Activated CD4-positive, CD25-positive, alpha-beta regulatory T cell treated with anti-CD3 and anti-CD28 coated beads, Interleukin-2, amount 50 U/mL, for 24 hours (primary cell): ENCODE measurements at regions not wholly inside any gene's neighbourhood (a gene's known extent, or its start where the extent isn't known, plus 50 kb on each side); places are given as distances from the start of the nearest gene placed in this dataset.

ENCODE experiments used
- ATAC-seq, 2 donors: fragments of 150-1000 bp; cut with Tn5 transposase; one replicate each; pipeline ENCODE4 v1.10.0; 2021; ENCODE audit warnings: mild to moderate bottlenecking in 1 of 2, moderate library complexity in 1 of 2

DNA sequence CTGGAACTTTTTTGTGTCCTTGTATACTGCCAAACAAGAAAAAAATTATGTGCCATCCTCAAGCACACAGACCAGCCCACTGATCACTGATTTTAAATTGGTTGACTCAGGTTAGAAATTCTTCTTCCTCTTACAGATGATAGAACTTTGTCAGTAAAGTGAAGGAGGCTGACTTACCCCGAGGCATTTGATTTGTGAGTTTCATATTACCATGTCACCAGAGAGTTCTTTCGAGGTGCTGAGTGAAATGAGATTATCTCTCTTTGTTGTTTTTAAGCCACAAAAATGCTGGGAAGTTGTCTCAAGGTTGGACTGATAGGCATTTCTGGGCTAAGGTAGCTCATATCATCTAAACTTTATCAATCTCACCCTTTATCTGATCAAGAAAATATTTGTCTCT, 78.8 kb upstream of the FAM180A start:
- no peak for ATAC-seq

DNA sequence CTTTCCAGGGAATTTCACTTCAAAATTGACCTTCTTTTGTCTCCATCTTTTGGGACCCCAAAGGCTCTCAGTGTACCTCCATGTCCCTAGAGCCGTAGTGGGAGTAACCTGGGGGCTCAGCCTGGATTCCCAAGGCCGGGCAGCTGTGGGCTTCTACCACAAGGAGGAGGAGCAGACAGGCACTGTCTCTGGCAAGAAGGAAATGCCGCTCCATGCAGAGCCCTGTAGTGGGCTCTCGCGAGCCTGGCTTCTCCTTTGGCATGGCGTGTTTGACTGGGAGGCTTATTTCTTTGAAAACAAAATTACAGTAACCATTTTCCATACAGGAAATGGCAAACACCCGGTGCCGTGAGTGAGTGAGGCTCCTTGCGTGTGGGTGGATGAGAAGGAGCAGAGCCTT, 76.8 kb upstream of the FAM180A start:
- ATAC-seq = no peak

DNA sequence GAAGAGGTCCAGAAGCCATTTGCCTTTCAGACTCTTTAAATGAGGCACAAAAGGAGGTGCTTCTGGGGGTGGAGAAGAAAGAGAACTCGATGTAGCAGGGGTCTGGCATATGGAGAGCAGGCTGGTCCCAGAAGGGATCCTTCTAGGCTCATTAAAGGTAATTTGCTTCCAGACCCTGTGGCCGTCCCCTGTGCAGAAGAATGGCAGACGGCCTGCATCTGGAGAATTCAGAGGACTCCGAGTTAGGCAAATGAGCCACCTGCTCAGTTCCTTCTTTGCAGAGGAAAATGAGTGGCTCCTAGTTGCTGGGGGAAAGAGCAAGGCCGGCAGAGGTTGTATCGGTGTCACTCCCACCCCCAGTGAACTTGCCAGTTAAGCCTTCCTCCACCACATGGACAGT, 73.8 kb upstream of the FAM180A start:
- ATAC-seq = no peak

DNA sequence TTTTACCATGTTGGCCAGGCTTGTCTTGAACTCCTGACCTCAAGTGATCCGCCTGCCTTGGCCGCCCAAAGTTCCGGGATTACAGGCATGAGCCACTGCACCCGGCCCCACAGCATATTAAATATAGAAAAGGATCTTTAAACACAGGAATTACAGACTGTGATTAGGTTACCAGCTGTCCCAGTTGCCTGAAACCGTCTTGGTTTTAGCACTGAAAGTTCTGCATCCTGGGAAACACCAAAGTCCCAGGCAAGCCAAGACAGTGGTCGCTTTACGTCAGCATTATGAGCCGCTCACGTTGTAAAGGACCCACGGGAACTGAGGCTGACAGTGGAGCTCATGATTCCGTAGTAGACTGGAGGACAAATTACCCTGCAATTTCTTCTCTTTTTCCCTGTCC, 69.0 kb upstream of the FAM180A start:
- ATAC-seq = no peak

DNA sequence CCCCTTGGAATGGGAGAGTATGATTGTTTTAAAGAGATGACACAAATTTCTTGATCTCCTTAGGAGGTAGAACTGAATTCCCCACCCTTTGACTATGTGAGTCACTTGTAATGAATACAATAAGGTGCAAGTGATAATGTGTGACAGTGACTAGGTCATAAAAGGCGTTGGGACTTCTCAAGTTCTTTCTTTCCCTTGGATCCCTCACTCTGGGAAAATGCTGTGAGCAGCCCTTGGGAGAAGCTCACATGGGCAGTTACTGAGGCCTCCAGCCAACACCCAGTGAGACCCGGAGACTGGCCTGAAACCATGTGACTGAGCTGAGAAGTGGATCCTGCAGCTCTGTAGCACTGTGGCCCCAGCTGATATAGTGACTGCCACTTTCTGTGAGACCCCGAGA, 66.4 kb upstream of the FAM180A start:
- ATAC-seq = no peak

DNA sequence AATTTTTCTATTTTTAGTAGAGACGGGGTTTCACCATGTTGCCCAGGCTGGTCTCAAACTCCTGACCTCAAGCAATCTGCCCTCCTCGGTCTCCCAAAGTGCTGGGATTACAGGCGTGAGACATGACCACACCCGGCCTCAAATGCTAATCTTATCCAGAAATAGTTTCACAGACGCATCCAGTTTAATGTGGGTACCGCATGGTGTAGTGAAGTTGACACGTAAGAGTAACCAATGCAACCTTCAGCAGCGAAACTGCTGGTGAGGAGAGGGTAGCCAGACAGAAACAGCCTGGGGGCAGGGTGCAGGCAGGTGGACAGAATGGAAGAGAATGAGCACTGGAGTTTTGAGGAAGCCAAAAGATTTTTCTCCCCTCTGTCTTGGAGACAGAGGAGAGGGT, 63.5 kb upstream of the FAM180A start:
- no peak for ATAC-seq

DNA sequence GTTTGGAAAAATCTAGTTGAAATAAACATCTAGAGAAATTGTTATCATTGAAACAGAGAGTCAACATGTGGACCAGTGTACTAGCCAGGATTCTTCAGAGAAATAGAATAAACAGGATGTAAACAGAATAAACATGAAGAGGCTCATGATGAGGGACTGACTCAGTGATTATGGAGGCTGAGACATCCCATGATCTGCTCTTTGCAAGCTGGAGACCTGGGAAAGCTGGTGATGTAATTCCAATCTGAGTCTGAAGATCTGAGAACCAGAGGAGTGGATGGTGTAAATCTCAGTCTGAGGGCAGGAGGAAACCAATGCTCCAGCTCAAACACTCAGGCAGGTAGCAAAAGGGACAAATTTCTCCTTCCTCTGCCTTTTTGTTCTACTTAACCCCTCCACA, 62.9 kb upstream of the FAM180A start:
- ATAC-seq = no peak

DNA sequence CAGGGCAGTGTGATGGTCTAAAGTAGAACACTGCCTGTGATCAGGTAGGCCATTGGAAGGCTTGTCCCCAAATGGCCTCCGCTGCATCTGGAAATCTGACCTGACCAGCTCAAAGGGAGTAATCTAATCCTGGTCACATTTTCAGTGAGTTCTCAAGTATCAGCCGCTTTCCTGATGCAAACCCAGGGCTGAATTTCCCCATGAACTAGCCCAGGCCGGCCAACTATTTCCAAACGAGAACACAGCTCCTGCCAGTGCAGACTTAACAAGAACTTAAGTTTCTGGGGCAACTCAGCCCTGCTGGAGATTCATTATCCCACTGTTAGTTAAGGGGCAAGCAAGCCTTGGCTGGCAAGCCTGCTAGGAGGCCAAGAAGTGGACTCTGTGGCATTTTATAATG, 59.6 kb upstream of the FAM180A start:
- ATAC-seq = no peak

DNA sequence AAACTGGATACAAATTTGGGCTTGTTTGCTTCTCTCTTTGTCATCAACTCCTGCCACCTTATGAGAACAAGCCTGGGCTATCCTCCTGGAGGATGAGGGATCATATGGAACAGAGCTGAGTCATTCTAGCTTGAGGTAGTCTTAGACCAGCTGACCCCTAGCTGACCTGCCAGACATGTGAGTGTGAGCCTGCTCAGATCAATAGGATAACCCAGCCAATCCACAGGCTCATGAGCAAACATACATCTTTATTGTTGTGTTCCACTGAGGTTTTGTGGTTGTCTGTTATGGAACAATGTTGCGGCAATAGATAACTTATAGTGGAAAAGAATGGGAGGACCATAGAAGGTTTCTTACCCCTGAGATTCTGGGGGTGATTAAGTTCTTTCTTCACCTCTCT, 54.5 kb upstream of the FAM180A start:
- no peak for ATAC-seq

DNA sequence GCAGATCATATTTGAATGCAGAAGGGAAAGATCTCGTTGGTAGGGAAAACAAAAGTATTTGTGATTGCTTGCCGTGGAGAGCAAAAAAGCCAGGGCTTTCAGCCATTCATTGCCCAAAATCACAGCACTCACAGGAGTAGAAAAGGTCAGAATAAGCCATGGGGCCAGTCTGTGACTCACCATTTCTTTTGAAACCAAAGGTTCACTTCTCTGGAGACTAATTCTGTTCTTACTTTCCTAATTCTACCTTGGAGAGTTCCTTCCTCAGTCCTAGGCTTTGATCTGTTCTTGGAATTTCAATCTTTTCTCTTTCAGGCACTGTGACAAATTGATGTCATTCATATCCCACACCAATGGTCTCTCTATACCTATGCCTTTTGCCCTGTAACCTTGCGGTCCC, 54.1 kb upstream of the FAM180A start:
- ATAC-seq = no peak

DNA sequence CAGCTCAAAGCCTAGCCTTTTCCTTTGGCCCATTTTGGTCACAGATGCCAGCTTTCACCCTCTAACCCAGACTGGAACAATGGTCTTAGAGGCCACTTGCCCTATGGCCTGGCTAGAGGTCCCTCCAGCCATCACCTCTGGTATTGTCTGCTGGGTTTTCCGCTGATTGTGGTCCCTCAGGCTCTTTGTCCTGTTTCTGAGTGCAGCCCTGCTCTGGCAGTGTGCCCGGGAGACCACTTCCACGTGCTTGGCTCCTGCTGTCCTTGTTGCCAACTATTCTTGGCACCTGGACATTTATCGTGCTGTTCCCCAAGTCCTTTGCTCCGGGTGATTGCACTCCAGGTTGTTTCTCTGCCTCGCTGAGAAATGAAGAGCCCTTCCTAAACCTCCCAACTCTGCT, 53.3 kb upstream of the FAM180A start:
- no peak for ATAC-seq

DNA sequence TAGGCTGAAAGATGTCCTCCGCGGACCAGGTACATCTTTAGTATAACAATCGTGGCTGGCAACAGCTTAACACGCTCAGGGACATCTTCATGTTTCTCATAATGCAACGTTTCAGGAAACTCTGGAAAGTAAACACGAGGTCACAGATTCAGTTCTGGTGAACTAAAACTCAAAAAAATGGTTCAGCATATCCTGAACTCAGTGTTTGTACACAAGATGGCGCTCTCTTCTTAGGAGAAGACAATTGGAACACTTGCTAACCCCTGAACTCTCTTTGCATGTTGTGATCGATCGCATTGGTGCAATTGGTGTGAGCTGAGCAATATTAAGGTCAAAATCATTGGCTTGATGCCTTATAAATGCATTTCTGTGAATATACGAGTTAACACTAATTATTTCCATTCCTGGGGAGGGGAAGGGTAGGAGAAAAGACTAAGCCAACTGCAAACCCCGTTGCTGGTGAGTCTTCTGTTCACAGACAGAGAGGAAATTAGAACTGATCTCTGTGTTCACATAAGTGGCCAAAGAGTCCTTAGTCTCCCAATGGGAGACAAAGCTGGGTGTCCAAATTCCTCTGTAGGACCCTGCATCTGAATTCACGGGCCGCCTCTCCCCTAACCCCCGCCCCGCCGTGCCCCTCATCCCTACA, 52.6 kb upstream of the FAM180A start:
- peak; percentile 48 to 59 for ATAC-seq

DNA sequence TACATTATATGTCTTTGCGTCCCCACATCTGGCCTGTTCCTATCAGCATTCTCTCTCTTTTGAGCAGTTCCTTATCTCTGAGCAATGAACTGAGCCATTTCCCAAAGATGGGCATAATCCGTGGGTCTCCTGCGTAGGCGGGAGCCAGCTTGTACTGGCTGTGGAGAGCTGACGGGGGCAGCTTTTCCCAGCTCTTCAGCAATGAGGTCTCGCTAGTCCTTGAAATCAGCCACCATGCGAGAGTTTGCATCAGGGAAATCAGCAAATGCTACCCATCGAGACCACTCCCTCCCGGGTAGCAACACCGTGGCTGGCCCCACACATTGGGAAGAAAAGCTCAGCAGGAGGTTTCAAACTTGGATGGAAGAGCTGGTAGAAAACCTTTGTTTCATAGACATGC, 51.9 kb upstream of the FAM180A start:
- no peak for ATAC-seq

DNA sequence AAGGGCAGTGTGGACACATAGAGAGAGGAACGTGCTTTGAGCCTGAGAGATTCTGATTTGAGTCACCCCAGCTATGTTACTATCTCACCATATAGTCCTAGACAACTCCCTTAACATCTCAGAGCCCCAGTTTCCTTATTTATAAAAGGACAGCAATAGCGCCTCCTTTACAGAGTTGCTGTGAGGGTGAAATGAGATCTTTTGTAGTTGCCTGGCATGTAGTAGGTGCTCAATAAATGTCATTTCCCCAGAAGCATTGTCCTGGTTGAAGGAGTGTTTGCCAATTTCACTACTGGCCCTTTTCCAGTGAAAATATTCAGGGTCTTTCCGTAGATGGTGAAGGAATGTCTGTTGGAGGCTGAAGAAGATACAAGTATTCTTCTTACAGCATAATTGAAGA, 51.3 kb upstream of the FAM180A start:
- ATAC-seq = no peak
